RWPE2 (cell line): ENCODE measurements at regions not wholly inside any gene's neighbourhood (a gene's known extent, or its start where the extent isn't known, plus 50 kb on each side); places are given as distances from the start of the nearest gene placed in this dataset.

Experiments used
- ATAC-seq: fragments of 200-7000 bp; cut with Tn5 transposase; 3 replicates; pipeline ENCODE4 v1.9.1; 2021; ENCODE audit warnings: low read depth
- DNase-seq: peaks from one replicate; pipeline ENCODE4 v3.0.0-alpha.2; 2020; ENCODE audit warnings: low spot score
- H3K27ac ChIP-seq: fragments of 450-650 bp; 2 replicates; pipeline ENCODE4 v1.5.1; 2017; ENCODE audit warnings: mild to moderate bottlenecking; ENCODE audit not compliant: poor library complexity, severe bottlenecking
- H3K27me3 ChIP-seq: fragments of 250-450 bp; sonication (Bioruptor Pico); 2 replicates; pipeline ENCODE4 v1.5.1; 2021; ENCODE audit warnings: mild to moderate bottlenecking, moderate library complexity; ENCODE audit not compliant: insufficient read depth, poor library complexity, severe bottlenecking
- H3K36me3 ChIP-seq: fragments of 250-450 bp; sonication (Bioruptor Pico); 2 replicates; pipeline ENCODE4 v1.5.1; 2020; ENCODE audit warnings: low read depth, mild to moderate bottlenecking, moderate library complexity
- H3K4me1 ChIP-seq: fragments of 250-450 bp; sonication (Bioruptor Pico); 2 replicates; pipeline ENCODE4 v1.5.1; 2021; ENCODE audit warnings: mild to moderate bottlenecking, moderate library complexity; ENCODE audit not compliant: insufficient read depth, poor library complexity, severe bottlenecking
- H3K4me3 ChIP-seq: fragments of 250-450 bp; sonication (Bioruptor Pico); 2 replicates; pipeline ENCODE4 v1.5.1; 2021; ENCODE audit warnings: mild to moderate bottlenecking, moderate library complexity; ENCODE audit not compliant: severe bottlenecking
- H3K9me3 ChIP-seq: fragments of 250-450 bp; sonication (Bioruptor Pico); 2 replicates; pipeline ENCODE4 v1.5.1; 2021; ENCODE audit warnings: mild to moderate bottlenecking, moderate library complexity; ENCODE audit not compliant: severe bottlenecking
- CTCF ChIP-seq: fragments of 450-650 bp; IDR thresholded peaks from one replicate; pipeline ENCODE4 v1.5.1; 2017; ENCODE audit warnings: mild to moderate bottlenecking, moderate library complexity; ENCODE audit not compliant: poor library complexity, severe bottlenecking

DNA sequence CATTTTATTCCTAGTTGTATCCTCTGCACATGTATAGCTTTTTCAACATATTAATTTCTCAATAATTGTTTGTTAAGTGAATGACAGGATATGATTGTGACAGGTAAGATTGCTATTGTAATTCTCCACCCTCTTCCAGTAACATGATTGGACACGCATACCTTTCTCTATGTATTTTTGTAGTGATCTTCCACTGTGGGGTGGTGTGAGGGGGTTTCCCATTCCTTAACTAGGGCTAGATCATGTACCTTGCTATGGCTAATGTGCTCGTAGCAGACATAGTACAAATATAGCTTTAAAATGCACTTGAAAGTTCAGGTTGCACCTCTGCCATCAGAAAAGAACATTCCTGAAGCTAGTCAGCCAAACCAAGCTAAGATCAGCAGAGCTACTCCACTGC is 2392.8 kb upstream of the RAG2 start:
- DNase-seq = no peak
- peak; percentile 88 for ATAC-seq
- Histone ChIP-seq H3K4me1 (peaks cover 12% of the 10 kb centered on the region), H3K4me3 (no peak overlapping the region), H3K36me3 (no peaks in the 10 kb centered on the region), H3K27ac (peak overlapping the region; percentile 27), H3K27me3 (no peaks in the 10 kb centered on the region), H3K9me3 (no peaks in the 10 kb centered on the region)
- TF ChIP-seq CTCF = no peak

- peaks cover 12% of the 10 kb centered on the region for H3K4me1 ChIP-seq
- no peaks in the 10 kb centered on the region for H3K36me3 ChIP-seq
- no peak for TF ChIP-seq CTCF
- DNase-seq (no peak), ATAC-seq (peak; percentile 54; the same call in 2 of the 3 replicates)
- no peaks in the 10 kb centered on the region for H3K9me3 ChIP-seq
- H3K27ac ChIP-seq = peak overlapping the region; percentile 27
- no peak overlapping the region for H3K4me3 ChIP-seq
- H3K27me3 ChIP-seq = no peaks in the 10 kb centered on the region
Measured at GRCh38 chr11:38990139-38990538, 2392.1 kb upstream of the RAG2 start.

DNA sequence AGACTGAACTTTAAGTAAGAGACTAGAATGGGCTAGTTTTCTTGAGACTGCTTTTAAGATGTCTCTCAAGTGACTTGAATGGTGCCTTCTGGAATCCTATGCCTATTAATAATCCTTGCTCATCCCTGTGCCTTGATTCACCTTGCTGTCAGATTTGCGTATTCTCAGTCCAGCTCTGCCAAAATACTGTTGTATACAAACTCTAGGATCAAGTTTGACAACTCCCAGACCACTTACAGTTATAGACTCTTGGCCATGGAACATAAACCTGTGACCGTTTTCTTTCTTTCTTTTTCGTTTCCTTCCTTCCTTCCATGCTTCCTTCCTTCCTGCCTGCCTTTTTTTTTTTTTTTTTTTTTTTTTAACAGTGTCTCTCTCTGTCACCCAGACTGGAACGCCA is 2390.9 kb upstream of the RAG2 start:
- no peak overlapping the region for H3K27ac ChIP-seq
- no peaks in the 10 kb centered on the region for H3K9me3 ChIP-seq
- H3K36me3 ChIP-seq = no peaks in the 10 kb centered on the region
- no peaks in the 10 kb centered on the region for H3K27me3 ChIP-seq
- peaks cover 12% of the 10 kb centered on the region for H3K4me1 ChIP-seq
- no peak overlapping the region for H3K4me3 ChIP-seq
- TF ChIP-seq CTCF = no peak
- DNase-seq (no peak), ATAC-seq (no peak)

DNA sequence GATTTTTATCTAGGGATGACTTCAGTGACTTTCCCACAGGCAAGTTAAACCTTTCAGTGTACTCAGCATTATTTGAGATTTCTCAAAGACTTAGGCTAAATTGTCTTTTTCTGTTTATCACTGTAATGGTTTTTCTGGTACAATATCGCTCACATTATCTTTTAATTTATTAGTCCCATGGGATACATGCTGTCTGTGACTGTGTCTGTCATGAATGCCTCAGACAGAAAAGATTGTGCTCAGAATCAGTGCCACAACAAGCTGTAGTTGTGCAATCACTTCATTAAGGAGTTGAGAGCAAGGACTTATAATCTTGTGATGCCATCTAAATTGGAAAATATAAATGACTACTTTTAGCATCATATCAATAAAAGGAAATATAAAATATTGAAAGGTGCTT is 2374.2 kb upstream of the RAG2 start:
- TF ChIP-seq CTCF = no peak
- Histone ChIP-seq H3K4me3 (no peak overlapping the region), H3K27me3 (no peaks in the 10 kb centered on the region), H3K27ac (no peak overlapping the region), H3K9me3 (no peaks in the 10 kb centered on the region), H3K4me1 (peaks cover 11% of the 10 kb centered on the region), H3K36me3 (no peaks in the 10 kb centered on the region)
- ATAC-seq (no peak), DNase-seq (no peak)

- Histone ChIP-seq H3K4me3 (no peak overlapping the region), H3K9me3 (no peaks in the 10 kb centered on the region), H3K4me1 (peaks cover 11% of the 10 kb centered on the region), H3K36me3 (no peaks in the 10 kb centered on the region), H3K27ac (no peak overlapping the region), H3K27me3 (no peaks in the 10 kb centered on the region)
- no peak for TF ChIP-seq CTCF
- no peak for DNase-seq
- ATAC-seq = peak; percentile 87
Measured at GRCh38 chr11:38971141-38971540, 2373.1 kb upstream of the RAG2 start.
